ENCODE measurements at regions not wholly inside any gene's neighbourhood (a gene's known extent, or its start where the extent isn't known, plus 50 kb on each side); places are given as distances from the start of the nearest gene placed in this dataset.

- ChIA-PET CTCF (no interaction called here), POLR2A (interaction anchor here (1.7 kb wide), 1 partner anchor 104 kb away, joined by 5 read pairs; no protein-coding TSS in a partner anchor)
- Mint-ChIP-seq H3K27me3 (ENCODE audit: insufficient read depth, unreplicated experiment) (no peaks in the 10 kb centered on the region), H3K27ac (ENCODE audit: low read depth, unreplicated experiment) (no peak overlapping the region), H3K9me3 (ENCODE audit: unreplicated experiment) (no peaks in the 10 kb centered on the region), H3K4me1 (ENCODE audit: insufficient read depth, unreplicated experiment) (no peaks in the 10 kb centered on the region), H3K36me3 (ENCODE audit: insufficient read depth, unreplicated experiment) (no peaks in the 10 kb centered on the region), H3K4me3 (ENCODE audit: unreplicated experiment) (no peak overlapping the region)
- no peak for TF ChIP-seq CTCF (IDR thresholded peaks at IDR 0.05; ENCODE audit: unreplicated experiment)
- intact Hi-C loops (cut with micrococcal nuclease): no loop called here
- BruUV-seq (replicated peaks): no TSS peak
- no peak for DNase-seq (ENCODE audit: unreplicated experiment)
These were observed 105.1 kb upstream of the TNPO1 start for GRCh38 chr5:72711351-72711750.

- ChIA-PET POLR2A (interaction anchor here (0.7 kb wide), 1 partner anchor 23 kb away, joined by 3 read pairs; no protein-coding TSS in a partner anchor), CTCF (interaction anchor here (1.1 kb wide), 1 partner anchor 33 kb away, joined by 3 read pairs; no protein-coding TSS in a partner anchor)
- no peak for TF ChIP-seq CTCF (IDR thresholded peaks at IDR 0.05; ENCODE audit: unreplicated experiment)
- DNase-seq (ENCODE audit: unreplicated experiment): no peak
- Mint-ChIP-seq H3K4me3 (ENCODE audit: unreplicated experiment) (no peak overlapping the region), H3K27me3 (ENCODE audit: insufficient read depth, unreplicated experiment) (no peaks in the 10 kb centered on the region), H3K4me1 (ENCODE audit: insufficient read depth, unreplicated experiment) (no peaks in the 10 kb centered on the region), H3K36me3 (ENCODE audit: insufficient read depth, unreplicated experiment) (no peaks in the 10 kb centered on the region), H3K9me3 (ENCODE audit: unreplicated experiment) (no peaks in the 10 kb centered on the region), H3K27ac (ENCODE audit: low read depth, unreplicated experiment) (no peak overlapping the region)
- intact Hi-C loops (cut with micrococcal nuclease): no loop called here
- no TSS peak for BruUV-seq (replicated peaks)
These were observed 107.1 kb upstream of the TNPO1 start for GRCh38 chr5:72709341-72709740.

GRCh38 chr5:72705178-72705577 is 111.3 kb upstream of the TNPO1 start:
- DNase-seq (ENCODE audit: unreplicated experiment): no peak
- intact Hi-C loops (cut with micrococcal nuclease): no loop called here
- POLR2A ChIA-PET: no interaction called here
- no TSS peak for BruUV-seq (replicated peaks)
- no peaks in the 10 kb centered on the region for H3K9me3 Mint-ChIP-seq (ENCODE audit: unreplicated experiment)
- TF ChIP-seq CTCF (IDR thresholded peaks at IDR 0.05; ENCODE audit: unreplicated experiment): no peak
- CTCF ChIA-PET: no interaction called here
- no peak overlapping the region for H3K27ac Mint-ChIP-seq (ENCODE audit: low read depth, unreplicated experiment)
- H3K27me3 Mint-ChIP-seq (ENCODE audit: insufficient read depth, unreplicated experiment): no peaks in the 10 kb centered on the region
- no peaks in the 10 kb centered on the region for H3K36me3 Mint-ChIP-seq (ENCODE audit: insufficient read depth, unreplicated experiment)
- H3K4me1 Mint-ChIP-seq (ENCODE audit: insufficient read depth, unreplicated experiment): no peaks in the 10 kb centered on the region
- H3K4me3 Mint-ChIP-seq (ENCODE audit: unreplicated experiment): no peak overlapping the region

- Mint-ChIP-seq H3K27ac (ENCODE audit: low read depth, unreplicated experiment) (no peak overlapping the region), H3K9me3 (ENCODE audit: unreplicated experiment) (no peaks in the 10 kb centered on the region)
- TF ChIP-seq CTCF (IDR thresholded peaks at IDR 0.05; ENCODE audit: unreplicated experiment): no peak
These were observed 112.6 kb upstream of the TNPO1 start for GRCh38 chr5:72703876-72704275.

More at GRCh38 chr5:72703876-72704275, 112.6 kb upstream of the TNPO1 start:
- ChIA-PET CTCF (no interaction called here), POLR2A (no interaction called here)
- Mint-ChIP-seq H3K4me3 (ENCODE audit: unreplicated experiment) (no peak overlapping the region), H3K4me1 (ENCODE audit: insufficient read depth, unreplicated experiment) (no peaks in the 10 kb centered on the region), H3K36me3 (ENCODE audit: insufficient read depth, unreplicated experiment) (no peaks in the 10 kb centered on the region), H3K27me3 (ENCODE audit: insufficient read depth, unreplicated experiment) (no peaks in the 10 kb centered on the region)
- intact Hi-C loops (cut with micrococcal nuclease): no loop called here
- no peak for DNase-seq (ENCODE audit: unreplicated experiment)
- no TSS peak for BruUV-seq (replicated peaks)

All from MCF 10A (cell line).